Iris pigment epithelial cell (primary cell): ENCODE measurements at regions not wholly inside any gene's neighbourhood (a gene's known extent, or its start where the extent isn't known, plus 50 kb on each side); places are given as distances from the start of the nearest gene placed in this dataset.

ENCODE experiments used
- DNase-seq: peaks from one replicate; pipeline ENCODE4 v3.0.0-alpha.2; 2011; ENCODE audit warnings: low read depth

DNA sequence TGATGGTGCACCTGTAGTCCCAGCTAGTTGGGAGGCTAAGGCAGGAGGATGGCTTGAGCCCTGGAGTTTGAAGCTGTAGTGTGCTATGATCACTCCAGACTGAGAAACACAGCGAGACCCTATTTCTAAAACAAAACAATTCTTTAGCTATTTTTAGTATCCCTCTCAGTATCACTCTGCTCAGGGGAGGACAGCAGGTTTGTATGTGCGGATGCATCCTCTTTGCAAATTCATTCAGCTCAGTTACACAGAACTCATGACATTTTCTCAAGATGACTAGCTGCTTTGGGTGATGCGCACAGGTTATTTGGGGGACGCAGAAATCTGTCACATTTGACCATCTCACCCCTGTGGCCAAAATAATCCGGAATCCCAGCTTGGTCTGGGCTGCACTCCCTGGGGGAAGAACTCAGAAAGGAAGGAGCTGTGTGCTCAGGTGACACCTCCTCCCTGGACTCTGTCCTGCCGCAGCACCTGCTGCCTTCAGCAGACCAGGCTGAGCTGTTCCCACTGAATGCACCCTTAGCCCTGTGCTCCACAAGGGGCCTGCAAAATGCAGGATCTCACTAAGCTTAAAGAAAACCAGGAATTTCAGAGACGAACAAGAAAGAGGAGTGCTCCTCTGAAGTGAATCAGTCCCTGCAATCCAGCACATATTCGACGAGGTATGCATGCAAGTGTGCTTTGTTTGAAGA is 89.5 kb upstream of the PGBD5 start:
- no peak for DNase-seq

DNA sequence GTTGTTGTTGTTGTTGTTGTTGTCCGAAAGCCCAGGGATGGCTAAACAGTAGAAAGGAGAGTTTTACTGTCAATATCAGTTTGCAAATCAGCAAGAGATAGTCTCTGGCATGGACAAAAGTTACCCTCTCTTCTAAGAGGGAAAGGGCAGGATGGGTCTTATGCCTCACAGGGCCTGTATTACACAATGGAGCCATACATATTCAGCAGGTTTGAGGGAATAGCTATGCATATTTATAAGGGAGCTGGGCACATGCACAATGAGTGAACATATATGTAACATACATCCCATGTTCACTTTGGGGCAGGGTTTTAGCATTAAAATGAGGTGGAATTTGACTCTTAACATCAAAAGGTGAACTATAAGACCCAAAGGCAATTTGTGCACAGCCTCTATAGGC is 84.4 kb upstream of the PGBD5 start:
- no peak for DNase-seq

DNA sequence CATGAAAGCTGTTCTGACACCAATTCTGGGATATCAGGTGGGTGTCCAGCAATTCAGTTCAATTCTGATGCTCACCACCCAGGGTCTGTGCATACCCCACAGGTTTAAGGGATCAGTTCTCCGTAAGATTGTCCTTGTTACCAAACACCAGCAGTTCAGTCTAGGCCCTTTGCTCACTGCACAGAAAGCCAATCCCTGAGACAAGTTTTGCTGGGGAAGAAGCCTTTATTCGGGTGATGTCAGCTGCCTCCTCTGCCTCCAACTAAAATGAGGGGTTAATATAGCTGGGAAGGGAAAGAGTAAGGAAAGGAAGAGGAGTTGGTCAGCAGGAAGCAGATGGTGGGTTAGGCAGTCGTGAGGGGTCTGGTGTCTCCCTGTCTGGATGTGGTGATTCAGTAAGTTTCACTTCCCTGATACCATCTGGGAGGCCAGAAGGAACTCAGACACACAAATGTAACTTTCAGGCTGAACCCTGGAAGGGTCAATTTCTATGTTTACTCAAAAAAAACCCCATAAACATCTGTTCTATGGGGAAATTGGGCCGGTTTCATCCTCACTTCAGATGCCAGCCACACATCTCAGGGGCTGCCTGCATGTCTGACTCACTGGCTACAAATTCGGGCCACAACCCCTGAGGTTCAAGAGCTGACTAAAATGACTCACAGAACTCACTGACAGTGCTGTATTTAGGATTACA is 83.3 kb upstream of the PGBD5 start:
- peak; percentile 97 for DNase-seq

DNA sequence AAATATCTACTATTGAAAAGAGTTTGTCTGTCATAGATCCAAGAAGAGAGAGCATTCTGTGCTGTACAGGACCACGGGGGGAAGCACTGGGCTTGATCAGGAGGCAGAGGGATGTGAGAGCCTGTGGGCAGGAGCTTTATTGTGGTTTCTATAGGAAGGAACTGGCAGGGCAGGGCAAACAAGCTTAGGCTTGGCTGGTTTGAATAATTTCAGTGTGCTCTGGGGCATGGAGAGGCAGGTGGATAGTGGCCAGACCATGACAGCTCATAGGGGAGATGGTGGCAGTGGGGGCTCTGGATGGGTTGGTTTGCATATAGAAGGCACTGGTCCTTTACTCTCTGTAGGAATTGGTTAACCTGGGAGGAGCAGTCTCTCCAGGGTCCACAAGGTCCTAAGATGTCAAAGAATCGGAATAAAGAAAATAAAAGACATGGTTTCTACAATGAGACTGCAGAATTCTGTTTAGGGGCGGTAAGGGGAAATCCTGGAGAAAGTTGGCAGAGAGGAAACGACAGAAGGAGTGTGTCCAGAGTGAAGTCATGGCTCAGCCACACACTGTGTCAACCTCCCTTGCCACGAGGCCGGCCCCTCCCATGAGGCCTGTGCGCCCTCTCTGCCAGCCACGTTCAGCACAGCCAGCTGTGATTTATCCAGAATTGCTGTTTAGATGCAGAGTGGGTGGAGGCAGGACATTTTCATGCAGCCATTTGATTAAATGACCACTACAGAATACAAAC is 81.7 kb upstream of the PGBD5 start:
- DNase-seq: no peak

DNA sequence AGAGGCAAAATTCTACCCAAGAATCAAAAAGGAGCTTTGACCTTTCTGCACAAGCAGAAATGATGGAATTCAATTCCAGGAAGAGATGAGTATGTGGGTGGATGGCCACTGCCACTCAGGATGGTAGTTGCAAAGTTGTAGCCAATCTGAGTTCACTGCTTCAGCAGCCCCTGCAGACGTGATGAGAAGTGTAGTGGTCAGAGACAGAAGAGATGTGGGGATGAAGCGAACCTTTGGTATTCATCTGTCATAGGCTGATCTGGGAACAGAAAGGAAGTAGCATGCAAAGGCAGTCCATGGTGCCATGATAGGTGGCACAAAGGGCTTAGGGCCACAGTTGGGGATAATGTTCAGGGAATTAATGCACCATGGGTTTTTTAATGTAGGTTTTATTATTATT is 81.1 kb upstream of the PGBD5 start:
- no peak for DNase-seq

DNA sequence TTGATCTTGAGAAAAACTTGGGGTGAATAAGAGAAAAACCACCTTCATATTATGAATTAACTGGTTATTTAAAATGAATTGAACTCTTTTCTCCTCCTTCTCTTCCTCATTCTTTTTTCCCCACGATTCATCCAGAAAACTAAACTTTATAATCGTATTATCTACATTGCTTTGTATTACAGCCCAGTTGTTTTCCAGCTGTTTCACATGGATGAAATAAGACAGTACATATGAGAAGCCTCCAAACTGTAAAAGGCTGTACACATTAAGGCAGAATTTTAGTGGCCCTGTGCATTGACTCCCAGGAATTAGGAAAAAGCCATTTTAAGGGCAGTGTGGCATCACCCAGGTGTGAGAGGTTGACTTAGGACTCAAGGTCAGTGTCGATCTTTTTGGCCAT is 80.3 kb upstream of the PGBD5 start:
- DNase-seq: no peak

DNA sequence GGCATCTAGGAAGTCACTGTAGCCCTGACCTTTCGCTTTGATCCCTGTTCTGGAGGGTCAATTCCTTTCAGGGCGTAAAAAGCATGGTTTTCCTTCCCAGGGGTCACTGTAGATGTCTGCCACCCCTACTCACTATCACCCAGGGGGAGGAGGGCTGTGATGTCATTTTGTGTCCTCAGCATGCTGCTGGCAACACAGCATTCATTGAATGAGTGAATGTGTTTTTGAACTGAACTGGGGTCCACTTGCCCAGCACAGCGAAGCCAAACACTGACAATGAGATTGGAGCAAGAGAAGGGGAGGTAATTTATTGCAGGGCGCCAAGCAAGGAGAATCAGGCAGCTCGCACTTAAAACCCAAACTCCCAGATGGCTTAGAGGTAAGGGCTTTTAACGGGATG is 78.2 kb upstream of the PGBD5 start:
- no peak for DNase-seq

DNA sequence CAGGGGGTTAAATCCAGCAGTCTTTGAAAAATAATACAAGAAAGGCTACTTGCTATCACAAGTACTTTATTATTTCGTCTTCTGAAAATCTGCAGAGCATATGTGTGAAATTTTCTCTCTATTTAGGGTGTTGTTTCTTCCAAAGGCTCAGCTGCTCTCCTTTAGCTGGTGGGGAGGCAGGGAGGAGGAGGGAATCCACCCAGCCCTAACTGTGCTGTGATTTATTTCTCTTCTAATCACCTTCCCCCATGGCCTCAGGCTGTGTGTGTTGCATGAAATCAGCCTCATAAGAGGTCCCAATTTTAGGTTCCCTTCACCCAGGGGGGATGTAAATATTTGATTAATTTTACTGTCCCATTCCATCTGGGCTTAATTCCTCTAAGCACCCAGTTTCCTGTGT is 77.6 kb upstream of the PGBD5 start:
- no peak for DNase-seq

DNA sequence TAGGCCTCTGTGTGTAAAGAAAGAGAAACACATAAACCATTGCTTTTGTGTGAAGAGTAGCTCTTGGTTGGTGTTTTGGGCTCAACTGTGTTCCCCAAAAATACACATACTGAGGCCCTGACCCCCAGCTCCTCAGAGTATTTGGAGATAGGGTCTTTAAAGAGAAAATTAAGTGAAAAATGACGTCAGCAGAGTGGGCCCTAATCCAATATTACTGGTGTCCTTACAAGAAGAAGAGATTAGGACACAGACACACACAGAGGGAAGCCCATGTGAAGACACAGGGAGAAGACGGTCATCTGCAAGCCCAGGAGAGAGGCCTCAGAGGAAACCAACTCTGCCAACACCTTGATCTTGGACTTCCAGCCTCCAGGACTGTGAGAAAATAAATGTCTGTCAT is 76.9 kb upstream of the PGBD5 start:
- DNase-seq: no peak

DNA sequence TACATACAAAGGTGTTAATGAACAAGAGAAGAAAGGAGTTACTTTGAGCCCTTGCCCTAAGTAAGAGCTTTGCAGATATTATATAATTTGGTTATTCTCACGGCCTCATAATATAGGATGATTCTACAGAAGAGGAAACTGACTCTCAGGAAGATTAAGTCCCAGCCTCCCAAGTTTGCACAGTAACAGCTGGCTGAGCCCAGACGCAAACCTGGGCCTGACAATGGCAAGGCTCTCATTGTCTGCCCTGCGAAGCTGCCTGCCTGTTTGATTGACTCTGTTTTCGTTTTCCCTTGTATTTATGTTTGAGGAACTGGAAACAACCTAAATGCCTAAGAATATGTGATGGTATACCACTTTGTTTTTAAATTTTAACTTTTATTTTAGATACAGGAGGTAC is 76.2 kb upstream of the PGBD5 start:
- no peak for DNase-seq

DNA sequence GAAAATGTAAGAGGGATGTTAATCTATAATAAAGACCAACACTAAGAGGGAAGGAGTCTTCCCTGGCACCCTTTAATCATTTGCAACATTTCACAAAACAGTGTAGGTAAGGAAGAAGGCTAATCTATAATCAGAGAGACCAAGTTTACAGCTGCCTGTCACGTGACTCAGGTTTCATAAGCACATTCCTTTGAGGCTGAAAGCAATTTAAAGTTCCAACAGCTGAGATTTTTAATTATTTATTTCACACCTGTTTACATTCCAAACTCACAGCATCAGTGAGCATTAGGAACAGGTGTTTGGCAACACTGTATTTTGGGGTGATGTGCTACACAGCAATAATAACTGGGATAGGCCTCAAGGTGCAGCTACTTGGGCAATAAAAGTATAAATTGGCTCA is 75.7 kb upstream of the PGBD5 start:
- DNase-seq: no peak

DNA sequence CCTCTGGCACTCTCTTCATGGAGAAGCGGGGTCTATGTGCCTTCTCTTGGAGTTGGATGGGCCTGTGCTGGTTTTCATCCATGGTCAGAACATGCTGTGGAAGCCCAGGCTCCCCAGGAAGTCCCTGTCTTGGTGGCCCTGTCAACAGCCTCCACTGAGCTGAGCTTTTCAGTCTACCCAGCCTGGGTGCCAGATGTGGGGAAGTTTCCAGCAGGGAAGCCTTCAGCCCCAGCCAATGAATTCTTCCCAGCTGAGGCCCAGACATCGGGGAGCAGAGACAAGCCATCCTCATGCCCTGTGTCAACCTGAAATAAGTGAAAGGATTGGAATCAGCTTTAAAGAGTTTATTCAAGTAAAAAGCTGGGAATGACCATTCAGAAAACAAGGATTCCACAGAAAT is 75.1 kb upstream of the PGBD5 start:
- DNase-seq: no peak

DNA sequence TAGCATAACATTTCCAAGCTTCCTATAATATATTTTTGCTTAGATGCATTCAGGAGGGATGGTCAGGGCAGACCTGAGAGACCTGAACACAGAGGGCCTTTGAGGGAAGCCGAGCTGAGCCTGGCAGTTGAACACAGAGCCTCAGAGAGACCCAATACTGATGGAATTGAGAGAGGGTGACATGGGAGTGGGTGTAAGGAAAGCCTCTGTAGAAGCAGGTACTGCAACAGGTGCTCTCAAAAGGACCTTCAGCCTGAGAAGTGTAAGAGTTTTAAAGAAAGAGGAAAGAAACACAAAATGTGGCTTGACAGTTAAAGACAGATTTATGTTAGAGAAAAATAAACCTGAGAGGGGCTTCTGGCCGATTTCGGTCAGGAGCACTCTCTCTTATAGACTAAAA is 73.9 kb upstream of the PGBD5 start:
- DNase-seq: no peak

DNA sequence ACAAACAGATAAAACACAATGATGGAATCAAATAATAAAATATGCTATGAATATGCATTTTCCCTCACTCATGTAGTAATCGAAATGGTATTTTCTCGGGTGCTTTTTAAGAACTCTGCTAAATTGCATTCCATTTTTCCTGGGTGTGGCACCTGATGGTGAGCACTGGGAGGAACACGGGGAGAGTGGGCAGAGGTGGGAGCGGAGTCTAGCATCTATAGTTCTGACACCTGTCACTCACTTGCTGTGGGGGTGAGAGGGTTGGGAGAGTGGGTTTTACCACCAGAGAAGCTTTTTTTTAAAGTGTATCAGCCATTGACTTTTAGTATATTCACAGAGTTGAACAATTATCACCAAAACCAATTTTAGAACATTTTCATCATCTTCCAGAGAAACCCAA is 73.4 kb upstream of the PGBD5 start:
- DNase-seq: no peak

DNA sequence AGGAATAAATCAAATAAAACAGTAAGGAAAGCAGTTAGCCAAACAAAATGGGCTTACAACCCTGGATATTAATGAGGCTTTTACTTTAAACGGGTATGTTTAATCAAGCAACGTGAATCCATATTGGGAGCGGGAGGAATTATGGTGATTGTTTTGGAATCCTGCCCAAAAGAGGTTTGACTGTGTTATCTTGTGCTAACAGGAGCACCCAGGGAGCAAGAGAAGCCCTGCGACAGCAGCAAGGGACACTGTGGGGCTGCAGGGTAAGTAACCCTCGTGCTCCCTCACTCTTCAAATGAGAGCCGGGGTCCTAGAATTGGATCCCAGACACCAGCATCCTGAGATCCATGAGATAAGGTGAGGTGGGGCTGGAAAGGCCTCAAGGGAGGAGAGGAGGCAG is 72.6 kb upstream of the PGBD5 start:
- no peak for DNase-seq

DNA sequence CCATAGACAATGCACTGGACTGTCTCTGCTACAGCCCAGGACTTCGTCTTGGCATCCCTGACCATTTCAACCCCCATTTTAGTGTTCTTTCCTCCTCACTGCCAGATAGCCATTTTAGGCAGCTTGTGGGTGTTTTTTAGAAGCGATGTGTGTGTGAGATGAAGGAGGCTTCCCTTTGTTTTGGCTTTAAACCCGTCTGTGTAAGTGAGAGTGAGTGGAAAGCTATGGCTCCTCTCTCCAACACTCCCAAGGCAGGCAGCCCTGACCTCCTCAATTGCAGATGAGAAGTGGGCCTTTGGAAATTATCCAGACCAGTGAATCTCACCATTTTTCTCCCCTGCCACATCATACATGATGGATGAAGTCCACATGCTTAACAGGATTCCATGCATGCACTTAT is 70.3 kb upstream of the PGBD5 start:
- DNase-seq: no peak

DNA sequence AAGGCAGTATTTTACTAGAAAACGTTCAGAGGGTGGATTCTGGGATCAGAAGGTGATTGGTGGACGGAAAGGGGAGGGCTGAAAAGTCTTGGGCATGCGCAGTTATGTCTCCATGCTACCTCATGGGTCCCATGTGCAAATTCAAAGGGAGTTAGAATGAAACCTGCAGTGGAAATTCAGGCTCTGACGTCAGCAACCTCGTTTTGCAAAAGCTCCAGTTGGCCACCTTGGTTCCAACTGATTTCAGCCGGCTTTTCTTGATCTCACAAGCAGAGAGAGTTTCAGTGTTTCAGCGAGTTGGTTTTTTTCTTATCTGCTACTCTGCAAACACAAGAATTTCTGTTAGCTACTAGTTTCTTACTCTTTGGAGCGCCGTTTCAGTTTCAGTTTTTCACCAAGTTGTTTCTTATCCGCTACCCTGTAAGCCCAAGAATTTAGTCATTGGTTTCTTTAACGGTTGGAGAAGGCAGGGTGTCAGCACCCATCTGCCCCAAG is 69.8 kb upstream of the PGBD5 start:
- no peak for DNase-seq

DNA sequence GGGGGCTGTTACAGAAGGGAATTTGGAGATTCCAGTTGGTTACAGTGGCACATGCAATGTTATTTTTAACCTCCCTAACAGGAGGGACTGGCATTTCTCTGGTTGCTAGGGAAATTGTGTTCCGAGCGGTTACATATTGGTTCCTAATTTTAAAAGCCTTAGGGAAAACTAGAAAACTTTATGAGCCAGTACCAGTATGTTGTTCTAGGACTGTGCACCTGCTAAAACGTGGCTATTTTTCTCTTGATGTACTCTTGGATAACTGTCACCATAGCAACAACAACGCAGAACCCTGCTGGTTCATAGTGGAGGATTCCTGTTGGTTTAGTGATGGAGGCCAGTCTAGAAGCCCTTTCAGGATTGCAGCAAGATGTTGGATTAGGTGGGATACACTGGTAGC is 68.9 kb upstream of the PGBD5 start:
- DNase-seq: no peak

DNA sequence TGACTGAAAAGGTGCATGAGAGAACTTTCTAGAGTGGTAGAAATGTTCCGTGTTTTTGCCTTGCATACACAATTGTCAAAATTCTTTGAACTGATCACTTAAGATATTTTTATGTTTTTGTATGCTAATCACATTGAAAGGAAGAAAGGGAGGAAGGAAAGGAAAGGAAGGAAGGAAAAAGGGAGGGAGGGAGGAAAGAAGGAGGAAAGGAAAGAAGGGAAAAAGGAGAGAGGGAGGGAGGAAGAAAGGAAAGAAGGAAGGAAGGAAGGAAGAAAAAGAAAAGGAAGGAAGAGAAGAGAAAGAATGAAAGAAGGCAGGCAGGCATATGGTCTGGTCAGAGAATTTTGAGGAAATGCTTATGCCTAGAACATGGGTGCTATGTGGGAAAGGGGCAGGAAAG is 68.4 kb upstream of the PGBD5 start:
- DNase-seq: no peak

DNA sequence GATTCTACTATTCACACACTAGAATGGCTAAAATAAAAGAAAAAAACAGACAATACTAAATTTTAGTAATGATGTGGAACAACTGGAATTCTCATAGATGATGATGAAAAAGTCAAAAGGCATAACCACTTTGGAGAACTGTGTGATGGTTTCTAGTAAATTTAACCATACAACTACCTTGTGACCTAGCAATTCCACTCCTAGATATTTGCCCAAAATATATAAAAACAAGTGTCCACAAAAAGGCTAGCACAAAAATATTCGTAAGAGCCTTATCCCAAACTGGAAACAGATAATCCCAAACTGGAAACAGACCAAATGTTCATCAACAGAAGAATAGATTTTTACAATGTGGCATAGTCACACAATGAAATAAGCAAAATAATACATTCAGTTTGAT is 67.9 kb upstream of the PGBD5 start:
- no peak for DNase-seq

DNA sequence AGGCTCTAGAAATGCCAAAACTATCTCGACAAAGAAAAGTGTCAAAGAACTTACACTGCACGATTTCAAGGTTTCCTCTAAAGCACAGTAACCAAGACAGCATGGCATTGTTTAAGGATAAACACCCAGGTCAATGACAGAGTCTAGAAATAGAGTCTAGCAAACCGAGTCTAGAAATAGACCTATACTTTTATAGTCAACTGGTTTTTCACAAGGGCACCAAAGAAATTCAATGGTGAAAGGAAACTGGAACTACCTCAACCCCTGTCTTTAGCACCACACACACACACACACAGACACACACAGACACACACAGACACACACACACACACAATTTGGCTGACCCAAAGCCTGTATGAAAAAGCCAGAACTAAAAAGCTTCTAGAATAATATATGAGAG is 67.1 kb upstream of the PGBD5 start:
- DNase-seq: no peak

DNA sequence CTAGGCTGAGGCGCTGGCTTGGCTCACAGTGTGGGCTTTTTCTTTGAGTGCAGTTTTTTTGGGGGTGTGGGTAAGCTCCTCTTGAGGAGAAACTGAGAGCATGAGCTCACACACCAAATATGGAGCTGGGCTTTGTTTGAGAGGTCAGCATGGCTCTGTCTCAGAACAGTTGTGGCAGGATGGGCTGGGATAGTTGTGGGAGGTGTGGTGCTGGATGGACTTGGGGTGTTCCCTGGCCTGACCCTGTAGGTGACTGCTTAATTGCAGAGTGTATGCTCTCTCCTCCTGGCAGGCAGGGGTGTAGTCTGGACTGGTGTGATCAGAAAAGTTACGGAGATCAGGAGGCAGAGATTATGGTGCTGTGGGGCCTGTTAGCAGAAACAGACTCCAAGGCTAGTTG is 64.3 kb upstream of the PGBD5 start:
- no peak for DNase-seq

DNA sequence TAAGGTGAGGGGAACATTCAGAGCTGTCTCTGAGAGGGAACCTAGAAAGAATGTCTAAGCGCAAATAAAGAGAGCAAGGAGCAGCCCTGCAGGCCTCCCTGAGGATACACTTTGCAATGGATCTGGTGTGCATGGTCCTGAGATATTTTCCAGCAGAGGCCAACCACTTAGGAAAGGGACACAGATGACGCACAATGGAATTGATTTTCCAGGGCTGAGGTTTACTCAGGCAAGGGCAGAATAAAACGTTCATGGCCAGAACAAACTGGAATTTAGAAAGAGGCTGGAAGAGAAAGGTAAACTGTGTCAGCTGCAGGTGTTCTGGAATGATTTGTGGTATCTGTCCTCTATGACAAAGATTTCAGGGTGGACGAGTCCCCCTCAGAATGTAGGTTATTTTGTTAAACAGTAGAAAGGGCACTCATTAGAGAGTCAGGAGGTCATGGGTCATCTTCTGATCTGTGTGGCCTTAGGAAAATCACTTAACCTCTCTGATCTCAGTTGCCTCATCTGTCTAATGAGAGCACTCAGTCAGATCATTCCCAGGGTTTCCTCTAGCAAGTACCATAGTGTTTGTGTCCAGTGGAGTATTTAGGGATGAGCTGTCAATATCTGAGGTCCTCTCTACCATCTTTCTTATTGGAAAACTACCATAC is 61.8 kb upstream of the PGBD5 start:
- no peak for DNase-seq
